MCF 10A (cell line): ENCODE measurements at regions not wholly inside any gene's neighbourhood (a gene's known extent, or its start where the extent isn't known, plus 50 kb on each side); places are given as distances from the start of the nearest gene placed in this dataset.

Experiments used
- BruUV-seq: library from RNA; stranded (reverse); fragments of 400-500 nt; replicated peaks from 2 replicates; lab custom pipeline; 2021; lab: Mats Ljungman, UMichigan
- CTCF ChIA-PET: fragments of 300-600 bp; sonication (Branson Sonifier 250); formaldehyde crosslinking; extraction: SDS; loops from one replicate; lab custom pipeline; 2021; ENCODE audit warnings: antibody characterized with exemption, inconsistent platforms; lab: Yijun Ruan, JAX
- POLR2A ChIA-PET: fragments of 300-600, 350-650 bp; sonication (Branson Sonifier 250); formaldehyde crosslinking; extraction: SDS; loops from one replicate; lab custom pipeline; 2020; ENCODE audit warnings: antibody characterized with exemption, inconsistent platforms; lab: Yijun Ruan, JAX
- DNase-seq: peaks from one replicate; pipeline ENCODE4 v3.0.0-alpha.2; 2018; ENCODE audit not compliant: unreplicated experiment
- H3K27ac Mint-ChIP-seq: one replicate; pipeline ENCODE4 v1.8.0; 2022; ENCODE audit warnings: mild to moderate bottlenecking, low read depth, mixed read lengths; ENCODE audit not compliant: unreplicated experiment
- H3K27me3 Mint-ChIP-seq: one replicate; pipeline ENCODE4 v1.8.0; 2022; ENCODE audit warnings: mixed read lengths; ENCODE audit not compliant: insufficient read depth, unreplicated experiment
- H3K36me3 Mint-ChIP-seq: one replicate; pipeline ENCODE4 v1.8.0; 2022; ENCODE audit warnings: mild to moderate bottlenecking, moderate library complexity, mixed read lengths; ENCODE audit not compliant: insufficient read depth, unreplicated experiment
- H3K4me1 Mint-ChIP-seq: one replicate; pipeline ENCODE4 v1.8.0; 2022; ENCODE audit warnings: mixed read lengths; ENCODE audit not compliant: insufficient read depth, unreplicated experiment
- H3K4me3 Mint-ChIP-seq: one replicate; pipeline ENCODE4 v1.8.0; 2022; ENCODE audit warnings: mild to moderate bottlenecking, moderate library complexity, mixed read lengths; ENCODE audit not compliant: unreplicated experiment
- H3K9me3 Mint-ChIP-seq: one replicate; pipeline ENCODE4 v1.8.0; 2022; ENCODE audit warnings: mixed read lengths; ENCODE audit not compliant: unreplicated experiment
- intact Hi-C: fragments of 100-400 bp; cut with micrococcal nuclease; formaldehyde crosslinking; loops from 2 replicates; pipeline ENCODE4 v1.14.1; 2022
- TF ChIP-seq, protein P1 (sequence below): fragments of 200-600 bp; IDR thresholded peaks from one replicate; pipeline ENCODE4 v1.8.0; 2022; ENCODE audit warnings: antibody characterized with exemption, mild to moderate bottlenecking; ENCODE audit not compliant: unreplicated experiment

GRCh38 chrX:40444133-40444532 is 136.6 kb upstream of the ATP6AP2 start:
- CTCF ChIA-PET = no interaction called here
- Mint-ChIP-seq H3K9me3 (no peaks in the 10 kb centered on the region), H3K27me3 (peaks cover 95% of the 10 kb centered on the region), H3K36me3 (peaks cover 6% of the 10 kb centered on the region), H3K4me3 (no peak overlapping the region), H3K4me1 (no peaks in the 10 kb centered on the region), H3K27ac (no peak overlapping the region)
- DNase-seq = no peak
- intact Hi-C loops = no loop called here
- TF ChIP-seq, protein P1, sequence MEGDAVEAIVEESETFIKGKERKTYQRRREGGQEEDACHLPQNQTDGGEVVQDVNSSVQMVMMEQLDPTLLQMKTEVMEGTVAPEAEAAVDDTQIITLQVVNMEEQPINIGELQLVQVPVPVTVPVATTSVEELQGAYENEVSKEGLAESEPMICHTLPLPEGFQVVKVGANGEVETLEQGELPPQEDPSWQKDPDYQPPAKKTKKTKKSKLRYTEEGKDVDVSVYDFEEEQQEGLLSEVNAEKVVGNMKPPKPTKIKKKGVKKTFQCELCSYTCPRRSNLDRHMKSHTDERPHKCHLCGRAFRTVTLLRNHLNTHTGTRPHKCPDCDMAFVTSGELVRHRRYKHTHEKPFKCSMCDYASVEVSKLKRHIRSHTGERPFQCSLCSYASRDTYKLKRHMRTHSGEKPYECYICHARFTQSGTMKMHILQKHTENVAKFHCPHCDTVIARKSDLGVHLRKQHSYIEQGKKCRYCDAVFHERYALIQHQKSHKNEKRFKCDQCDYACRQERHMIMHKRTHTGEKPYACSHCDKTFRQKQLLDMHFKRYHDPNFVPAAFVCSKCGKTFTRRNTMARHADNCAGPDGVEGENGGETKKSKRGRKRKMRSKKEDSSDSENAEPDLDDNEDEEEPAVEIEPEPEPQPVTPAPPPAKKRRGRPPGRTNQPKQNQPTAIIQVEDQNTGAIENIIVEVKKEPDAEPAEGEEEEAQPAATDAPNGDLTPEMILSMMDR = no peak
- POLR2A ChIA-PET = no interaction called here
- BruUV-seq = no TSS peak

GRCh38 chrX:40440866-40441265 is 139.9 kb upstream of the ATP6AP2 start:
- CTCF ChIA-PET = no interaction called here
- H3K4me1 Mint-ChIP-seq = no peaks in the 10 kb centered on the region
- intact Hi-C loops = no loop called here
- H3K27ac Mint-ChIP-seq = no peak overlapping the region
- H3K9me3 Mint-ChIP-seq = no peaks in the 10 kb centered on the region
- TF ChIP-seq, protein P1 = no peak
- H3K36me3 Mint-ChIP-seq = peaks cover 6% of the 10 kb centered on the region
- POLR2A ChIA-PET = interaction anchor here (1.0 kb wide), 1 partner anchor 19 kb away, joined by 3 read pairs; no protein-coding TSS in a partner anchor
- peaks cover 87% of the 10 kb centered on the region for H3K27me3 Mint-ChIP-seq
- BruUV-seq = no TSS peak
- DNase-seq = no peak
- no peak overlapping the region for H3K4me3 Mint-ChIP-seq

DNA sequence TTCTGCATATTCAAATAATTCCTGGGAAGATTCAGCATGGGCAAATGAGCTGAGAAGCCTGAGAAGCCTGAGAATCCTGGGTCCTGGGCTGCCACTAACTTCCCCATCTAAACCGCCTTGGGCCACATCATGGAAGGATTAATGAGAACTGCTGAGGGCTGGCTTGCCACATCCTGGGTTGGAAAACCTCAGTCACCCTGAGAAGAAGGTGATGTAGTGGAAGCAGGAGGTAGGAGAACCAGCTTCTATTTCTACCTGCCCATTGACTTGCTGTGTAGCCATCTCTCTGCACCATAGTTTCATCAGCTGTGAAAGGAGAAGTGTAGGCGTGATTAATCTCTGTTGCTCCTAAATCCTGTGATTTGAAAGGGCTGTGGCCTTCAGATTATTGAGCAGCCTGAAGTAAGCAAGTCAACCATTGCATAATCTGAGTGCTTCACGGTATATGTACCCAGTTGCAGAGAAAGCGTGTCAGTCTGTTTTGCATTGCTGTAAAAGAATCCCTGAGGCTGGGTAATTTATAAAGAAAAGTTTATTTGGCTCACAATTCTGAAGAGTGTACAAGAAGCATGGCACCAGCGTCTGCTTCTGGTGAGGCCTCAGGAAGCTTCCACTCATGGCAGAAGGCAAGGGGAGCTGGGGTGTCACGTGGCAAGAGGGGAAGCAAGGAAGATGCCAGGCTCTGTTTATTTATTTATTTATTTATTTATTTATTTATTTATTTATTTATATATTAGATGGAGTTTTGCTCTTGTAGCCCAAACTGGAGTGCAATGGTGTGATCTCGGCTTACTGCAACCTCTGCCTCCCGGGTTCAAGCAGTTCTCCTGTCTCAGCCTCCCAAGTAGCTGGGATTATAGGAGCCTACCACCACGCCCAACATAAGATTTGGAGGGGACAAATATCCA is 140.9 kb upstream of the ATP6AP2 start:
- H3K36me3 Mint-ChIP-seq = peaks cover 6% of the 10 kb centered on the region
- H3K4me1 Mint-ChIP-seq = no peaks in the 10 kb centered on the region
- no peak for DNase-seq
- no TSS peak for BruUV-seq
- H3K4me3 Mint-ChIP-seq = no peak overlapping the region
- ChIA-PET POLR2A (interaction anchor here (1.0 kb wide), 1 partner anchor 18 kb away, joined by 3 read pairs; no protein-coding TSS in a partner anchor), CTCF (interaction anchor here (0.7 kb wide), 1 partner anchor 9 kb away, joined by 3 read pairs; no protein-coding TSS in a partner anchor)
- H3K9me3 Mint-ChIP-seq = no peaks in the 10 kb centered on the region
- TF ChIP-seq, protein P1 = no peak
- H3K27ac Mint-ChIP-seq = no peak overlapping the region
- peaks cover 77% of the 10 kb centered on the region for H3K27me3 Mint-ChIP-seq
- intact Hi-C loops = no loop called here

DNA sequence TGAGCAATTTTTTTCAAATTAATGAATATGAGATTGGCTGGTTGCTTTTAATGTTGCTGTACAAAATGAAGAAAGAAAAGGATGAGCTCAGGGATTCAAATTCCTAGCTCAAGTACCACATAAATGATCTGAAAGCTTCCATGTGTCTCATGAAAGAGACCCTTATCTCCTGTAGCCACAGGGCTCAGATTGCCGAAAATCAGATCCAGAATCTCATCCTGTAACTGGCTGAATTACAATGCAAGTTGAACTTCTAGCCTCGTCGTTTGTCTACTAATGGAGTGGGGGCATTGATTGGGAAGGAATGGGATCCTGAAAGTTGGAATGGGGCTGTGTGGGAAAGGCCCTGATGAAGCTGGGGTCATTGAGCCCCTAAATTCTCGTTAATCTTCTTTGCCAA is 143.4 kb upstream of the ATP6AP2 start:
- intact Hi-C loops = no loop called here
- Mint-ChIP-seq H3K4me1 (no peaks in the 10 kb centered on the region), H3K27me3 (peaks cover 52% of the 10 kb centered on the region), H3K36me3 (peaks cover 6% of the 10 kb centered on the region), H3K9me3 (no peaks in the 10 kb centered on the region), H3K4me3 (no peak overlapping the region), H3K27ac (no peak overlapping the region)
- no peak for DNase-seq
- CTCF ChIA-PET = no interaction called here
- no TSS peak for BruUV-seq
- POLR2A ChIA-PET = no interaction called here
- TF ChIP-seq, protein P1 = no peak
